HG03064 (cell line): ENCODE measurements at regions not wholly inside any gene's neighbourhood (a gene's known extent, or its start where the extent isn't known, plus 50 kb on each side); places are given as distances from the start of the nearest gene placed in this dataset.
"Not testable (repeated sequence)": the region's sequence is repeated elsewhere in the genome, so short reads cannot be mapped to it uniquely, and the experiment has no call there.

Experiments used
- ATAC-seq: cut with Tn5 transposase; IDR thresholded peaks from one replicate; pipeline ENCODE4 v1.9.1; 2021; ENCODE audit warnings: low read depth; ENCODE audit not compliant: unreplicated experiment

- no peak for ATAC-seq
Measured at GRCh38 chr20:17822039-17822438, 122.3 kb downstream of the BANF2 start.

GRCh38 chr20:17821606-17822005 lies 121.8 kb downstream of the BANF2 start:
- not testable (repeated sequence) for ATAC-seq

- no peak for ATAC-seq
Measured at GRCh38 chr20:17819395-17820093, 119.8 kb downstream of the BANF2 start.

GRCh38 chr20:17818187-17818586 lies 118.4 kb downstream of the BANF2 start:
- no peak for ATAC-seq

GRCh38 chr20:17816804-17817587 lies 117.2 kb downstream of the BANF2 start:
- ATAC-seq: no peak

- no peak for ATAC-seq
Measured at GRCh38 chr20:17811628-17811965, 111.8 kb downstream of the BANF2 start.

GRCh38 chr20:17810847-17811627 lies 111.3 kb downstream of the BANF2 start:
- ATAC-seq: no peak

- no peak for ATAC-seq
Measured at GRCh38 chr20:17810062-17810631, 110.4 kb downstream of the BANF2 start.

- ATAC-seq: no peak
Measured at GRCh38 chr20:17809362-17810061, 109.7 kb downstream of the BANF2 start.

GRCh38 chr20:17808782-17809181 lies 109.0 kb downstream of the BANF2 start:
- ATAC-seq: no peak

GRCh38 chr20:17808357-17808756 lies 108.6 kb downstream of the BANF2 start:
- no peak for ATAC-seq

GRCh38 chr20:17807651-17808050 lies 107.9 kb downstream of the BANF2 start:
- no peak for ATAC-seq

- ATAC-seq: no peak
Measured at GRCh38 chr20:17806739-17807441, 107.1 kb downstream of the BANF2 start.

GRCh38 chr20:17806107-17806506 lies 106.3 kb downstream of the BANF2 start:
- no peak for ATAC-seq

GRCh38 chr20:17803765-17804164 lies 104.0 kb downstream of the BANF2 start:
- no peak for ATAC-seq

- ATAC-seq: no peak
Measured at GRCh38 chr20:17799575-17800227, 99.9 kb downstream of the BANF2 start.

GRCh38 chr20:17798601-17799000 lies 98.8 kb downstream of the BANF2 start:
- ATAC-seq: no peak

GRCh38 chr20:17797579-17797978 lies 97.8 kb downstream of the BANF2 start:
- no peak for ATAC-seq

GRCh38 chr20:17797161-17797560 lies 97.4 kb downstream of the BANF2 start:
- ATAC-seq: no peak
